GM21528 (cell line): ENCODE measurements at regions not wholly inside any gene's neighbourhood (a gene's known extent, or its start where the extent isn't known, plus 50 kb on each side); places are given as distances from the start of the nearest gene placed in this dataset.

Experiments used
- ATAC-seq: cut with Tn5 transposase; IDR thresholded peaks from one replicate; pipeline ENCODE4 v1.9.1; 2021; ENCODE audit warnings: mild to moderate bottlenecking, moderate library complexity; ENCODE audit not compliant: unreplicated experiment, low FRiP score

DNA sequence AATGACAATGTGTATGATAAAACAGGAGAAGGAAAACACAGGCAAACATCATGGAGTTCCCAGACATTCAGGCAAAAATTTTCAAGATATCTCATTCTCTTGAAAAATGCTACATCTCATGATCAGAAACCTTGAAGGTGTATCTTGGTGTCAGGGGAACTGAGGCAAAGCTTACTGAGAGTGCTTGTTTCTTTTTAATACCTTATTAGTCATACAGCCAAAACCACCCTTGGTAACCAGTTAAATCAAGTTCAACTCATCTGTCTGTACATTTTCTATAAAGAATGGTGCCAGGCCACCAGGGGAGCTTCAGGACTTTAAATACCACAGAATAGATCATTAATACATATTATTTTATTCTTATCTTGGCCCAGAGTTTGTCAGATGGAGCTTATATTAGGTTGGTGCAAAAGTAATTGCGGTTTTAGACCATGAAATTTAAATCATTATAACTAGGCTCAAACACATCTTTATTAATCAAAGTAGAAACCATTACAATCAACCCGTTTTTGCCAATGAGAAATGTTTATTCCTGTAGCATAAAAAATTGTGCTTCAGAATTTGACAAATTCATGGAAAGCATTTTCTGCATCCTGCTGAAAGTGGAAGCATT is 1036.0 kb downstream of the AMY1C start:
- no peak for ATAC-seq

DNA sequence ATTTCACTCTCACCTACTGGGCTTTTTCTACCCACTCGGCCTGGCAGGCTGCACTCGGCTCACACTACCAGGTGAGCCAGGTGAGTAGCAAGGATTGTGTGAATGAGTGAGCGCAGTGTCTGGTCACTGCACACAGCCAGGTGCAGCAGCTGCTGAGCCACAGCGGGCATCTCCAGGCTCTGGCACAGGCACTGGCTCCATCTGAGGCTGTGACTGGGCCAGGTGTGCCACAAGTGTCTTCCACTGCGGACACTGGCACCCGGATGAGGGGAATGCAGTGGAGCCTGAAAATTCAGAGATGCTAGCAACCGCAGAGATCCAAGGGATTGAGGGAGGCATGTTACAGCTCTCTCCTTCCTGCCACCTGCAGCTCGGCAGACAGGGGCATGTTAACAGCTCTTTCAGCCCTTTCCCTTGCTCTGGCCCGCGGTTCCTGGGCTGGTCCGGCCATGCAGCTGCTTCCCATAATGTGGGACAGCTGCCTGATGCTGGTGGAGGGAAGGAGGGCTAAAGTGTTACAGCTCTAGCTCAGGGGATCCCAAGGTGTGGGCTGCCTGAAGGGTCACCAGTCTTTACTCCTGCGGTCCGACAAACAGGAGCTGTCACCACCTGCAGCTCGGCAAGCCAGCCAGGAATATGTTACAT is 1038.3 kb downstream of the AMY1C start:
- ATAC-seq, result no peak

DNA sequence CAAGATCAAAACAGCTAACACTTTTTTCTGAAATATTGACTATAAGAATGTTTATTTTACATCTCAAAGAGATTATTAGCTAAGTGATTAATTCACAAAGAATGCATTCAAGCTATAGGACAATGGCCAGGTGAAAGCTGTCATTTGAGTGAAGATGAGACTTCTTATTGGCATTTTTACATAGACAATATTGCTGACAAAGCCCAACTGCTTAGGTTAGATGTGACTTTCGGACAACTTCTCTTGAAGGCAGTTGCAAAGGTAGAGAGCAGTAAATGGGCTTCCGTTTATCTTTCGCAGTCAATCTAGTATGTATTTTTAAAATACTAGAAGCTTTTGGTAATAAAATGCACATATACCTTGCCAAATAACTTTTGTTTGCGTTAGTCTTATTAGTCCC is 1041.3 kb downstream of the AMY1C start:
- ATAC-seq, result no peak

GRCh38 chr1:104794035-104794434 is 1044.3 kb downstream of the AMY1C start:
- no peak for ATAC-seq

DNA sequence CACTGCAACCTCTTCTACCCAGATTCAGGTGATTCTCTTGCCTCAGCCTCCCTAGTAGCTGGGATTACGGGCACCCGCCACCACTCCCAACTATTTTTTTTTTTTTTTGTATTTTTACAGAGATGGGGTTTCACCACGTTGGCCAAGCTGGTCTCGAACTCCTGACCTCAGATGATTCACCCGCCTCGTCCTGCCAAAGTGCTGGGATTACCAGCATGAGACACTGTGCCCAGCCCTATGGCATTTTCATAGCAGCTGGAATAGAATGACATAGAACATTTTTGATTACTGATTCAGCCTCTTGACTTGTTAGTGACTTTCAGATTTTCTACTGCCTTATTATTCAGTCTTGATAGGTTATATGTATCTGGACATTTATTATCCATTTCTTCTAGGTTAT is 1046.2 kb downstream of the AMY1C start:
- ATAC-seq, result no peak

- no peak for ATAC-seq
Measured at GRCh38 chr1:104797982-104798381, 1048.3 kb downstream of the AMY1C start.

GRCh38 chr1:104801344-104801743 is 1051.6 kb downstream of the AMY1C start:
- ATAC-seq, result no peak

- ATAC-seq, result no peak
Measured at GRCh38 chr1:104804147-104804546, 1054.4 kb downstream of the AMY1C start.

- ATAC-seq, result no peak
Measured at GRCh38 chr1:104807590-104807989, 1057.9 kb downstream of the AMY1C start.

DNA sequence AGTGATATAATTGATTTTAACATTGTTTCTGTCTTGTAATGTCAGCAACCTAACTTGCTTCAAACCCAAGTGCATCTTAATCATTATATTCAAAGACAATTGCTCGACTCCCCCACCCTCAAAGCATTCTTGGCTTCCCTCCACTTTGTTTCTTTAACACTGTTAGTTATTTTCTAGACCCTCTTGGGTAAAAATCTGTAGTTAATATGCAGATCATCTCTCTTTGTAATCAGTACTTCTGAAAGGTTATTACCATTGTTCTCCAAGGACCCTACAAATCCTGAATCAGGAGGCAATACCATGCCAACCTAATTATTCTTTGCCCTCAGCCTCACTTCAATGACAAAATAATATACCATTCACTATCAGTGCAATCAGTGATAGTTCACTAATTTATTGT is 1075.7 kb downstream of the AMY1C start:
- no peak for ATAC-seq

- ATAC-seq, result no peak
Measured at GRCh38 chr1:104830534-104830933, 1080.8 kb downstream of the AMY1C start.

- no peak for ATAC-seq
Measured at GRCh38 chr1:104852151-104852550, 1102.5 kb downstream of the AMY1C start.

DNA sequence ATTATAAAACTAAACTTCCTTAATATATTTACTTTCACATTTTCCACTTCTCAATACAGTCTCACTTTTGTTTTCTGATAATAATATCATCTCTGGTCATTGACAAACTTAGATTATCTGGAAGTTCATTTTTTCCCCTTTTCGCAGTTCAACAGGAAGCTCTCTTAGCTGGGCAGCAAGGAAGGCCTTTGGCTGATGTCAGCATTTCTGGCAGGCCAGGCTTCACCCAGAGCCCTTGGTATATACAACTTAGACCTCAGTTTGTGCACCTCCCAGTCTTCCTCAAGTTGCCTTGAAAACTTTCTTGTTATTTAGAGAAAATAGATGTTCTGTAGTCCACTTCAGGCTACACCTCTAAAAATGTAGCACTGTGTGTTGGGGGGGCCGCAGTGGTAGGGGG is 1103.6 kb downstream of the AMY1C start:
- no peak for ATAC-seq

DNA sequence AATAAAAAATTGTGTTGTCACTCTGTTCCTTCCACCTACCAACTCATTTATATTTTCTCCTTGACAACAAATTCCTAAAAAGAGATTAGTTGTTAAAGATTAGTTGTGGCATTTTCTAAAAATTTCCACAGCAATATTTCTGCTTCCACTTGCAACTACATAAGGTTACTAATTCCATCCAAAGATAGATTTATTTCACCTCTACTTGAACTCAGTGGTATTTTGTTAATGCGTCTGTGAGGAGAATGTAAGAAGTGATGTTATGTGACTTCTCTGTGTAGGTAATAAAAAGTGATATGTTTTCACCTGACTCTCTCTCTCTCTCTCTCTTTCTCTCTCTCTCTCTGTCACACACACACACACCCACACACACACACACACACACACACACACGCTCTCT is 1104.8 kb downstream of the AMY1C start:
- ATAC-seq, result no peak

- no peak for ATAC-seq
Measured at GRCh38 chr1:104855550-104855949, 1105.9 kb downstream of the AMY1C start.

DNA sequence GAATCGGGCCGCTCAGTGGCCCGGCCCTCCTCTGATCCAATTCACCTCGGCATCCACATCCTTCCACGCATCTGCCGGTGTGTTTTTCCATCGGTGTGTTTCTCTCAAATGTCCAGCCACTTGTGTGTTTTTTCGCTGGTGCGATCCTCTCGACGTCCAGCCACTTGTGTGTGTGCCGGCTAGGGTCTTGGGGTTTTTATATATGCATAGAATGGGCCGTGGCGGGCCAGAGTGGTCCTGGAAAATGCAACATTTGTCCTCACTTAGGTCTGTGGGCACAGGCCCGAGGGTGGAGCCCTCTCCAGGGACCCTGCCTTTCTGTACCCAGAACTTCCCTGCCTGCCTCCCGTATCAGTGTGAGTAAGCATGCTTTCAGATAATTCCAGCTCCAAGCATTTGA is 1106.4 kb downstream of the AMY1C start:
- ATAC-seq, result no peak

- no peak for ATAC-seq
Measured at GRCh38 chr1:104856518-104856917, 1106.8 kb downstream of the AMY1C start.

- ATAC-seq, result no peak
Measured at GRCh38 chr1:104868794-104869193, 1119.1 kb downstream of the AMY1C start.

GRCh38 chr1:104874044-104874443 is 1124.3 kb downstream of the AMY1C start:
- peak; percentile 67 for ATAC-seq

- no peak for ATAC-seq
Measured at GRCh38 chr1:104878203-104878909, 1128.7 kb downstream of the AMY1C start.

- no peak for ATAC-seq
Measured at GRCh38 chr1:104884939-104885338, 1135.2 kb downstream of the AMY1C start.

GRCh38 chr1:104905322-104905721 is 1155.6 kb downstream of the AMY1C start:
- ATAC-seq, result no peak
